RPMI7951 (cell line): ENCODE measurements at regions not wholly inside any gene's neighbourhood (a gene's known extent, or its start where the extent isn't known, plus 50 kb on each side); places are given as distances from the start of the nearest gene placed in this dataset.
"Not testable (repeated sequence)": the region's sequence is repeated elsewhere in the genome, so short reads cannot be mapped to it uniquely, and the experiment has no call there.

Experiments used
- DNase-seq: peaks from one replicate; pipeline ENCODE4 v3.0.0-alpha.2; 2012; ENCODE audit warnings: low read depth

DNA sequence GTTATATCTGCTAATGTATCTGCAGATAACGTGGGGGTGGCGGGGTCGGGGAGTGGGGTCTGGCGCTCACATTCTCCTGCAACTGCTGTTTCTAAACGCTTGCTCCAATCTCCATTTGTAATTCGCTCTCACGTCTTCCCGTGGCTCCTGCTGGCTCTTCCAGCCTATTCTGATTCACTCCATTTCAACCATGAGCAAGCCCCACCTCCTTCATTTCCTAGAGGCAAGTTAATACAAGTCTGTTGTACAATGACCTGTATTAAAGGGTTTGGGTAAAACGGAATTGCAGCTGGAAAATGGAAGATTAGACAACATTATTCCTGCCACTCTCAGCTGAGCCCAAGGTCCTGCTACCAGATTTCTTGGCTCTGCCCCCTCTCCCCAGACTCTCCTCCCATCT lies 132.3 kb downstream of the CSNK2A3 start:
- no peak for DNase-seq

DNA sequence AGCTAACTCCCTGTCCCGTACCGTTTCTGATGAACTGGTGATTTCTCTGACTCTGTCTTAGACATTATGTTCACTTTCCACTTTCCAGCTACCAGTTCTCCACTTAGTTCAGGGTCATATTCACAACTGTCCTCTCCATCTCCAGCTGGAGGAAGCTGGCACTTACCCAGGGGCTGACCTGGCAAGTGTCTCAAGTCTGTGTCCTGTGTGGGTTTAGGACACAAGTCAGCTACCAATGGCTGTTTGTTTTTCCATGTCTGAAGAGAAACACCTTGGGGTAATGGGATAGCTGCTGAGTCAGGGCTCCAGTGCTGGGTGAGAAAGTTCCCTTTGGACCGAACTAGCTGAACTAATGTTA lies 134.4 kb downstream of the CSNK2A3 start:
- no peak for DNase-seq

DNA sequence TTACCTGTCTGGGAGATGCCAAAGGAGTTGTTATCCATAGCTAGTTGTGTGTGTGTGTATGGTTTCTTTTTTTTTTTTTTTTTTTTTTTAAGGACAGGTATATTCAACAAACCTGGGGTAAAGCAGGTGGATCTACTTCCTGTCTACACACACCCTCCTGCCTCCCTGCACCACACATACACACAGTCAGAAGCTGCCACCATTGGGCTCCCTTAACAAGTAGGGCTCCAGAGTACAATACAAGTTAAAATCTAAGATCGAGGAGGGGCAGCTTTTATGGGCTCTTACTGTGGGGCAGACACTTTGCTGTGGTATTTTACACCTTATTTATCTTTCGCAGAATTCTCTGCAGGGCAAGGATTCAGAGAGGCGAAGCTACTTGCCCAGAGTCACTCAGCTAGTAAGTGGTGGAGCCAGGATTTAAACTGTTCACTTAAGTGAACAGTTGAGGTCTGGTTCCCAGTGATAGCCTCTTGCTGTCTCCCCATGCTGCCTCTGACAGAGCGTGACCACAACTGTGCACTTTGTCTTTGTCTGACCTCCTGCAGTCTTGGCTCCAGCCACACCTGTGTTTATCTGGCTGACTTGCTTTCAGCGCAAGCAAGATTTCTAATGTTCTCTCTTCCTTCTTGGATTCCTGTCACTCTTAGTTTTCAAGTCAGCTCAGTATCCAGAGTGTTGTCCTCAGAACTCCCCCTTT lies 135.0 kb downstream of the CSNK2A3 start:
- DNase-seq = no peak

DNA sequence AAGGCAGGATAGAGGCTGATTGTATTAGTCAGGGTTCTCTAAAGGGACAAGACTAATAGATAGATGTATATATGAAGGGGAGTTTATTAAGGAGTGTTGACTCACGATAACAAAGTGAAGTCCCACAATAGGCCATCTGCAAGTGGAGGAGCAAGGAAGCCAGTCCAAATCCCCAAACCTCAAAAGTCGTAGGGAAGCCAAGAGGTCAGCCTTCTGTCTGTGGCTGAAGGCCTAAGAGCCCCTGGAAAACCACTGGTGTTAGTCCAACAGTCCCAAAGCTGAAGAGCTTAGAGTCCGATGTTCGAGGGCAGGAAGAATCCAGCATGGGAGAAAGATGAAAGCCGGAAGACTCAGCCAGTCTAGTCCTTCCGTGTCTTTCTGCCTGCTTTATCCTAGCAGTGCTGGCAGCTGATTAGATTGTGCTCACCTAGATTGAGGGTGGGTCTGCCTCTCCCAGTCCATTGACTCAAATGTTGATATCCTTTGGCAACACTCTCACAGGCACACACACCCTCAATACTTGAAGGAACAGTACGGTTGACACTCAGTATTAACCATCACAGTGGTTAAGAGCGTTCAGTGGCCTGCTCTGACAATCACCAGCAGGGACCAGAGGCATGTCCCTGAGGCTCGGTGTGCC lies 135.6 kb downstream of the CSNK2A3 start:
- DNase-seq = no peak

DNA sequence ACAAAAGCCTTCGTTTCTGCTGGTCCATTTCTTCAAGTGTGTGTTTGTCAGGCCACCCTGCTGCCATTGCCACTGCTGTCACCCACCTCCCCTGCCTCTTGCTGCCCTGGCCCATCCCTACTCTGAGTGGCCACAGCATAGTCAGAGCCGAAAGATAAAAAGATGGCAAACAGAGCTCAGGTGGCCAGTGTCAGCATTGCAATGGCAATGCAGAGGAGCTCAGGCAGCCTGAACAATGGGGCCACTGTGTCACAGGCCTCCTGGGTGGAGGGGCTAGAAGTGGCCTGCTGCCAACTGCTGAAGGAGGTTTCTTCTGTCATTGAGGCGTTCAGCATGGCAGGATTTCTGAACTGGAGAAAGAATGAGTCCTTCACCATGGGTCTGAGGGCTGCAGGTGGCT lies 137.1 kb downstream of the CSNK2A3 start:
- no peak for DNase-seq

DNA sequence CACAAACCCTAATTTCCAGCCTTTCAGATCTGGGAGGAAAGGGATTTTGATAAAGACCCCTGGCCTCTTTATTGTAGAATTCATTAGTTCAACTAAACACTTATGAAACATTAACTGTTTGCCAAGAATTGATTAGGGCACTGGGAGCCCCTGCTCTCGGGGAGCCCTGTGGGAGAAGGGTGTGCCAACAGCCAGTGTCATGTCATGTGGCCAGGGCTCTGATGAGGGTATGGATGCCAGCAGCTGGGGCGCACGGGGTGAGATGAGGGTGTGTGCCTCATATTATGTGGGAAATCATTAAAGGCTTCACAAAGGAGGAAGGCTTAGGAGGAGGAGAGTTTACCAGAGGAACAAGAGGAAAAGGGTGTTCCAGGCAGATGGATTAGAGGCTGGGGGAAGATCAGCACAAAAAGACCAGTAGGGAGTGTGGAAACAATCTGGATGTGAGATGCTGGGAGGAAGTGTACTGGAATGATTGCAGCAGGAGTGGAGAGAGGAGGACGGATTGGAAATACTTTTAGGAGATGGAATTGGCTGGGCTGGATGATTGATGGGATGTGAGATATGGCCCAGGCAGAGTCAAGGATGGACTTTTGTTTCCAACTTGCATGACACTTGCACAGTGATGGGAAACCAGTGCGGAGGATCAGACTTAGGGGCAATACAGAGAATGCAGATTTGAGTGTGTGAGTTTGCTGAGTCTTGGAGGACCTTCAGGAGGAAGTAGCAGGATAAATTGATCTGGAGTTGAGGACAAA lies 137.8 kb downstream of the CSNK2A3 start:
- DNase-seq = no peak

DNA sequence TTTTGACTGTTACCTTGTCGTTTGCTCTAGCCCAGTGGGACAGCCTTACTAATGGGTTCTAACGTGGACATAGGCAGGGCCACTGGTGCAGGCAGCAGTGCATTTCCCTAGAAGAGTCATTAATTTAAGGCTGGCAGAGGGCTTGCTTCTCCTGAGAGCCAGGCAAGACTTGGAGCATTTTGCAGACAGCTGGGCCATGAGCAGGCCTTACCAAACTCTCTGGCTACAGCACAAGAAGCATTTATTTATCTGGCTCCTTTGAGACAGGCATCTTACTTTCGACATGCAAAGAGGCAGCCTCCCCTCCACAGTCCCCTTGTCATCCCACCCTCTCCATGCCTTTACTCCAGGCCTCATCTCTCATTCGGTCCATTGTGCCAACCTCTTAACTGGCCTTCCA lies 139.9 kb downstream of the CSNK2A3 start:
- DNase-seq = no peak

DNA sequence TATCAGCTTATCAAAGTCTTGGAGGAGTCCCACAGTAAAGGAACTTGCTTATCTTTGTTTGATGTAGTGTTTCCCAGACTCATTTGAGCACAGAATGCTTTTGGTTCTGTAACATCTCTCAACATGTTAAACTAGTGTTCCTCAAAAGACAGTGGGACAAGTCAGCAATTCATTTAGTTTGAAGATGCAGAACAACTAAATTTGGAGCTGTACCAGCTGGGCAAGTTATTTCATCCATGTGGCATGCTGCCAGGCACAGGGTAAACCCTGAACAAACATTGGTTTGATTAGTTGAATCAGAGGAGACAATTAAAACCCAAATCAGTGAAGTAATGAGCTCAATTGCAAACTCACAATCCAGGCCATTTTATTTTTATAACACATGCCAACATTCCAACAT lies 141.2 kb downstream of the CSNK2A3 start:
- no peak for DNase-seq

DNA sequence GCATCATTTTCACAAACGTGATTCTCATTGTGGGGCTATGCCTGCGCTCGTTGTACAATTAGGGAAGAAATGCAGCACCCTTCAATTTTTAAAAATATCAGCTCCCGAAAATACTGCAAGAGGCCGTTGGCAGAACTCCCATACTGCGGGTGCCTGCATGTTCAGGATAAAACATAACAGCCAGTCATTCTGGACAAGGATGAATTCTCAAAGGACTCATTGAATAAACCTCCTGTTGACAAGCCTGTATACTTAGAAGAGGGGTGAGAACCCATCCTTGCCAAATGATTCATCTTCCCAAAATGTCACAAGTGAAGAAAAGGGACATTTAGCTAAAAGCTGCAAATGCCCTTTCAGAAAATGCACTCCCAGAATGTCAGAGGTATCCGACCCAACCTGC lies 141.9 kb downstream of the CSNK2A3 start:
- DNase-seq = peak; percentile 42

DNA sequence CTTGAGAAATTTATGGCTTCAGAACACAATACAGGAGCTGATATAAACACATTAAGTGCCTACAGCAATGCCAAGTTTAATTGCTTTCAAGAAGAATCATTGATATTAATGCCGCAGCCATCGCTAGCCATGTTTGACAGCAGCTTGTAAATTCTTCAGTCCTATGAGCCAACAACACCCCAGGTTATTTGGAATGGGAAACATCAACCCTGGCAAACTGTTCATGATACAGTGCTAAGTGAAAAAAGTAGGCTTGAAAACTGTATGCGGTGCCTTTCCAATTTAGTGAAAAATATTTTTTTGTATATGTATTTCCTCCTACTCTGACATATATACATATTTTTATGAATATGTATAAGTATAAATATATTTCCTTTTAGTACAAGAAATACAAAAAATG lies 142.6 kb downstream of the CSNK2A3 start:
- DNase-seq = no peak

DNA sequence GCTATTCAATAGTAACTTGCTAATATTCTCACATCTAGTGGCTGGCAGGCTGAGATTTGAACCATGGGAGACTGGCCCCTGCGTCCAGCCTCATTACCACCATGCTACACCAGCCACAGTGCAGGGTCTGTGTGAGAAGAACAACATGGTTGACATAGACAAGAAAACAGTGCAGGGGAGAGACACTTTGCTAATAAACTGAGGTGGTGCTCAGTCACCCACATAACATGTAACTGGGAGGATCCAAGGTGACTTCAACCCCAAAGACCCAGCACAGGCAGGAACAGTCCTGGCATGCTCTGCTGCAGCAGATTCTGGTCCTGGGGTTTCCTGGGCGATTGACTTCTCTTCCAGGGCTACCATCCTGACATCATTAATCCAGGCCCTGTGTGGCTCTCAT lies 143.1 kb downstream of the CSNK2A3 start:
- DNase-seq = no peak

DNA sequence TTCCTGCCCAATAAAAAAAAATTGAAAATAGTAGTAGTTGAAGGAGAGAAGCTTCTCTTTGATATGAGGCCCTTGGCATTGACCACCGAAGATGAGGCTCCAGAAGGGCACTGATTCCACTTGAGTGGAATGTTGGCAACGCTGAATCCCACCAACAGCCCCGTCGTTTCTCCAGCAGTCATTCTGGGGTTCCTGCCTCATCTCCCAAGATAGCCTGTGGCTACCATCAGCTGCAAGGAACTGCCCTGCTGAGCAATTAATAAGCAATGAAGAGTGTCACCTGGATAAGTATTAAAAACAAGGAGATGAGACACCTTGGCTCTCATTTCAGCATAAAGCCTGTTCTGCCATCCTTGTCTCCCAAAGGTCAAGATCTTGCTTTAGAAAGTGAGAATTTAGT lies 144.1 kb downstream of the CSNK2A3 start:
- DNase-seq = no peak

DNA sequence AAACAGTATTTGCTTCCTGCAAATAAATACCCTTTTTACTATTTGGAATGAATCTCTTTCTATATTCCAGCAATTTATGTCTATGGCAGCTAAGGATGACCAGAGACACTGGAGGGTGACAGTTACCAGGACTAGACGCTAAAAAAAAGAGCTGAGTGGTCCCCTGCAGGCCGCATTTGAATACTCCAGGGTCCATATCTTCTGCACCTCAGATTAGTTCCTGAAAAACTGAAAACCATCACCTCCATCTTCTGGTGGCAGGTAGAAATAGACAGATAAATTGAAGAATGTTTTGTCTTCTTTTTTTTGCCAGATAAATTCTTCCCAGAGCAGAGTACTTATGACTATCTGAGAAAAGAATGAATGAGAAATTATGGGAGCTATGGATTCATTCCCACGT lies 145.6 kb downstream of the CSNK2A3 start:
- DNase-seq = no peak

DNA sequence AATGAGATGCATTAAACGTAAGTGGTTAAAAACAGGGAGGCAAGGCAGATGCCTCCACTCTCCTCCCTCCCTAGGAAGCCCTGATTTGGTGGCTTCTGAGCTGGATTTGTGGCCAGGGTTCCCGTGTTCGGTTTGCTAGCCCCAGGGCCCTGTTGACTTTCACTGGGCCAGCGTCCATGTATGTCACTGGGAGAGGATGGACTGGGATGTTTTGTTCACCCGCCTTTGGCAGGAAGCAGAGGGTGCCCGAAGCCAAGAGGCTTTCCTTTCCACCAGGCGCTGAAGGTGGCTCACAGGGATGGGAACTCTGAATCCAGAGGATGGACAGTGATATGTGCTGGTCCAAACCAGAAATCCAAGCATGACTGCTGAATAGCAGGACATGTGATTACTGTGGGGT lies 146.6 kb downstream of the CSNK2A3 start:
- no peak for DNase-seq

DNA sequence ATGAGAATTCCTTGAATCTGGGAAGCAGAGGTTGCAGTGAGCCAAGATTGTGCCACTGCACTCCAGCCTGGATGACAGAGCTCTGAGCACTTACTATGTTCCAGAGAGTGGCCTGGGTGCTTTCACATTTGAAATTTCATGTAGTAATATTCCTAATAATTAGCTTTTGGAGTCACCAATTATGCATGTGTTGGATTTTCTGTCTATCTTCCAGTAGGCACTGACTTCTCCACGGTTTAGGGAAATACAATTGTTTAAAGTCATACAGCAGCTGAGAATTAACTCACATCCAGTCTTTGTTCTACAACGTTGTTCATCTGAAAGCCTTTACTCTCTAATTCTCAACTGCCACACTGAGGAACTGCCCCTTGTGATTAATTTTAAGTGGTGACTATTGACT lies 150.2 kb downstream of the CSNK2A3 start:
- DNase-seq = no peak

DNA sequence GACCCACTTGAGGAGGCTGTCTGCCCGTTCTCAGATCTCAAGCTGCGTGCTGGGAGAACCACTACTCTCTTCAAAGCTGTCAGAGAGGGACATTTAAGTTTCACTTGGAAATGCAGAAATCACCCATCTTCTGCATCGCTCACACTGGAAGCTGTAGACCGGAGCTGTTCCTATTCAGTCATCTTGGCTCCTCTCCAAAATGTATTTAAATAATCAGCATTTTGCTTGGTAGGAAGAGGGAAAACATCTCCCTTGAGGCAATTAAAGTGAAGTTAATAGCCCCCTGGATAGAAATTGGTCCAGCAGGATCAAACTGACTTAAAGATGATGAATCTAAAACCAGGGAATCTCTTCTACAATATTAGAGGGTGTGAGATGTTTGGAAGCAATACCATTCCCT lies 151.7 kb downstream of the CSNK2A3 start:
- DNase-seq = not testable (repeated sequence)

DNA sequence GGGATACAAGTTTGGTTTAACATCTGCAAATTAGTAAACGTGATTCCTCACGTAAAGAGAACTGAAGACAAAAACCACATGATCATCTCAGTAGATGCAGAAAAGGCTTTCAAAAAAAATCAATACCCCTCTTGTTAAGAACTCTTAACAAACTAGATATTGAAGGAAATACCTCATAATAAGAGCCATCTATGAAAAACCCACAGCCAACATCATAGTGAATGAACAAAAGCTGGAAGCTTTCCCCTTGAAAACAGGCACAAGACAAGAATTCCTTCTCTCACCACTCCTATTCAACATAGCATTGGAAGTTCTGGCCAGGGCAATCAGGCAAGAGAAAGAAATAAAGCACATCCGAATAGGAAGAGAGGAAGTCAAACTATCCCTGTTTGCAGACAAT lies 160.5 kb downstream of the CSNK2A3 start:
- DNase-seq = no peak

DNA sequence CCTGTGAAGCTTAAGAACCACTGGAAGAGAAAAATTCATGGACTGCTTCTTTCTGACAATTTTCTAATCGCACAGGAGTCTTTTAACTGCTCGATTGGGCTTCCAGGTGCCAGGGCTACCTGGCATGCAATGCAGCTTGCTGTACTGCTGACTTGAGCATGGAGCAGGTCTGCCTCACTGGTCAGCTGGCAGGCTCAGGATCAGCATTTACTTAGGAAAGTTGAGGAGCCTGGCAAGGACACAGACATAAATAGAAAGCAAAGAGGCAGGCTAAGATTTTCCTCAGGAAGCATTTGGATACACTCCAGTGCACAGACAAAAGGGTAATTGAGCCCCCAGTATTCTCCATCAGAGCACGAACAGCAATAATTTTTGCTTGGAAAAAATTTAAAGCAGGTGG lies 163.5 kb downstream of the CSNK2A3 start:
- DNase-seq = no peak

DNA sequence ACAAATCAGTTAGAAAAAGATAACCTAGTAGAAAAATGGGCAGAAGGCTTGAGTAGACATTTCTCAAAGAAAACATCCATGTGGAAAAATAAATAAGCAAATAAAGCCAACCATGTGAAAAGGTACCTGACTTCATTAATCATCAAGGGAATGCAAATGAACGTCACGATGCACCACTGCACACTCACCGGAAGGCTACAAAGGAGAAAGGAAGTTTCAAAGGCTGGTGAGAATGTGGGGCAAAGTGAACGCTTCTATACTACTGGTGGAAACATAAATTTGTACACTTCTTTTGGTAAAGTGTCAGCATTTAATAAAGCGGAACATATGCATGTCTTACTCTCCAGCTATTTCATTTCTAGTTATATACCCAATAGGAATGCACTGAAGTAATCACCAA lies 166.8 kb downstream of the CSNK2A3 start:
- DNase-seq = no peak

DNA sequence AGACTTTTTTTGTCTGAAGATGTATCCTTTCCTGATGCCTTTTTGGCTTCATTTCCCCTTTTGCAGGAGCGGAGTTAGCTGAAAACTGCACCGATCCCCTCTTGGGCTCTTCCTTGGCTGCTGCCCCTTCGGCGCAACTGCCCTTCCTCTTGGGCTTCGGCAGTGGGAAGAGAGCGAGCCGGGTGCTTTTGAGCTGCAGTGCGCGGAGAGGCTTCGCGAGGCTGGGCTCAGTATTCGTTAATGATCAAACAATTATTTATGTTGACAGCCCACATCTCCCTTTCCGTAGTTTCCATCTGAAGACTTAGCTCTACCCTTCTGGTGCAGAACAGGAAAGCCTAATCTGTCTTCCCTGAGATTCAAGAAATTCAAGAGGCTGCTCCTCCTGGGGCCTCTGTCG lies 170.8 kb downstream of the CSNK2A3 start:
- DNase-seq = no peak

DNA sequence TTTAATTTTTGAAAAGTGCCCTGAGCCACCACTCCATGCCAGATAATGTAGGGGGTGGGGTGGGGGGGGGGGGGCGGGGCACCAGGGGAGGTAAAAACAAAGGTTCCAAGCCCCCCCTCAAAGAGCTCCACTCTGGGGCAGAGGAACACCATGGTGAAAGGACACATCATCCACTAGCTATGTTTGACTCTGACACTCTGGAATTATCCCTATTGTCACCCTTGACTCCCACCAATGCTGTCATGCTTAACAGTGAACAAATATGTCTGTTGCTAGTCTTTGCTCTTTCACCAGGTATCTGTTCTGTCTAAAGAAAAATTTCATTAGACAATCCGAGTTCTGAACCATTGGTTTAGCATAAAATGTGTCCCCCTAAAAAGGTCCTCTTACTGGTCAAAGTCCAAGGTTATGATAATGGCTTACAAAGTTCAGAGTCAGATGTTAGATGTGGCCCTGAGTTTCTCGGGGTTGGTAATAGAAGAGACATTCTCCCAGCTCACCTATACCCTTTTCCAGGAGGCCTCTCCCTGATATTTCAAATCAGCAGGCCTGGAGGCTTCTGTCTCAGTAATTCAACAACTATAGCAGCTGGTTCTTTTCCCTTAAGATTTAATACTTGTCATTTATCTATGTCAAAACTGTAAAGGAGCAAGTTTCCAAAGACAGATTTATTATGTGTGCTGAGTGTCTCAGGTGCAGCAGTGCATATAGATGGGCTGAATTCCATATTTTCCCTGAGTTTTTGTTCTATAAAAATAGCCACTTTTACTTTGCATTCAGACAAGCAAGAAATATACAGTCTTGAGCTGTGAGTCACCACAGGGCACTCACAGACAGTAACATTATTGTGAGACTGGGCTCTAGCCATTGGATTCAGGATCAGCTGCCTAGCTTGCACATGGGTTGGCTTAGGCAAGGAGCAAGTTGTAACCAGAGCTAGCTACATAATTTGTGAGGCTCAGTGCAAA lies 174.1 kb downstream of the CSNK2A3 start:
- peak; percentile 62 for DNase-seq

DNA sequence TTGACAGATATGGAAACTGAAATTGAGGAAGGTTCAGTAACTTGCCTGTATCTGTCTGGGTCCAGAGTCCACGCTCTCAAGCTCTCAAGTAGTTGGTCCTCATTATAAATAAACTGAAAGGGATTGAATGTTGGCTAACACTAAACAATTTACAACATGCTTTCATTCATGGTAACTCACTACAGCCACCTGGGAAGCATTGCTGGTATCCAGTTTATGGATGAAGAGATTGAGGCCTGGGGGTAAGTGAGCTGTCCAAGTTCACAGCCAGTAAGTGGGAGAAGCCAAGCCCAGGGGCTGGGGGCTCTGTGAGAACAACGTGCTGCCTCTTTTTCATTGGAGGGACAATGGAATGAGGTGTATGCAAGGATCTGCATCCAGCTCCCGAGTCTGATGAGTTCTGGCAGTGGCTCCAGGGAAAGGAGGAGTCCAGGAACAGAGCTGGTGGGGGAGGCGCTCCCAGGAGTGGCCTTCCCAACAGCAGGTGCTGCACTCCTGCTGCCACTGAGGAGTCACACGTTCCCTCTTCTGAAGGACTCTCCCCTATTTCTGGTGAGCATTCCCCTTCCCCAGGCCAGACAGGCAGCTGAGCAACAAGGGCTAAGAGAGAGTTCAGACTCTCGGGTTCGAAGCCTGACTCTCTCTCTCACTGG lies 175.8 kb downstream of the CSNK2A3 start:
- no peak for DNase-seq
